Hematopoietic multipotent progenitor cell (in vitro differentiated cells): ENCODE measurements at regions not wholly inside any gene's neighbourhood (a gene's known extent, or its start where the extent isn't known, plus 50 kb on each side); places are given as distances from the start of the nearest gene placed in this dataset.

Experiments
- DNase-seq, 3 donors: peaks; one replicate each; pipeline ENCODE4 v3.0.0-alpha.2; 2011 to 2015; ENCODE audit warnings: low read depth in 2 of 3, low spot score in 2 of 3

- DNase-seq, result no peak
Observed at GRCh38 chr2:217035967-217036366, 176.1 kb upstream of the TNP1 start.

- DNase-seq, result no peak
Observed at GRCh38 chr2:217033186-217033585, 173.3 kb upstream of the TNP1 start.

DNA sequence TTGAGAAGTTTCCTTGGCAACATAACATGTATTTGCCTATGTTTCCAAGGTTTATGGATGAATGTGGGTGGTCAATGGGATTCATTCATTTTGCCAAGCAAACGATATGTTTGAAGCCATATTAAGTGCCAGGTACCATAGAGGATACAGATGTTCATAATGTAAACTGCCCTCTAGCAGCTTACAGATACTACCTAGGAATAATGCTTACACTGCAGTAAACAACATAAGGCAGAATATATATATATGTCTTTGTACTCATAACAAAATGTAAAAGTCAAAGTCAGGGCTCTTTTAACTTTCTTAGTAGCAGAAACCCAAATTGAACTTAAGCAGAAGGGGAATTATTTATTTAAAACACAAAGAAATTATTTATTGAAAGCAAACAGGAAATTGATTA lies 171.6 kb upstream of the TNP1 start:
- no peak for DNase-seq

DNA sequence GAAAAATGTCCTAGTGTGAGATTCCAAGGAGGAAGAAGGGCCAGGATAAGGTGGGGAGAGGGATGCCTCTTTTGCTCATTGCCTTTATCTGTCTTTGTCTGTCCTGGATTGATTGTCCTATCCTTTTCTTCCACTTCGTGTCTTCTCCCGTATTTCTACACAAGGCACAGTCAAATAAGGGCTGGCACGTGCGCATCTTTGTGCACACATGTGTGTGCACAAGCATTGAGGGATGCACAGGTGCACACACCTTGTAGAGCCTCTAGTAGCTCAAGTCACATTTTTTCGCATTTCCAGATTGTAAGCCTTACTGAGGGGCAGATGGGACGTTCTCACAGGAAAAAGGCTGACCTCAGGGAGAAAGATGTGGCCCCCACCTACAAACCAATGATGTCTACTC lies 170.2 kb upstream of the TNP1 start:
- DNase-seq, result no peak

GRCh38 chr2:217028128-217028527 lies 168.3 kb upstream of the TNP1 start:
- DNase-seq, result no peak

GRCh38 chr2:217027414-217027813 lies 167.6 kb upstream of the TNP1 start:
- DNase-seq, result no peak

- DNase-seq, result no peak
Observed at GRCh38 chr2:217026569-217026968, 166.7 kb upstream of the TNP1 start.

GRCh38 chr2:217026161-217026560 lies 166.3 kb upstream of the TNP1 start:
- no peak for DNase-seq

DNA sequence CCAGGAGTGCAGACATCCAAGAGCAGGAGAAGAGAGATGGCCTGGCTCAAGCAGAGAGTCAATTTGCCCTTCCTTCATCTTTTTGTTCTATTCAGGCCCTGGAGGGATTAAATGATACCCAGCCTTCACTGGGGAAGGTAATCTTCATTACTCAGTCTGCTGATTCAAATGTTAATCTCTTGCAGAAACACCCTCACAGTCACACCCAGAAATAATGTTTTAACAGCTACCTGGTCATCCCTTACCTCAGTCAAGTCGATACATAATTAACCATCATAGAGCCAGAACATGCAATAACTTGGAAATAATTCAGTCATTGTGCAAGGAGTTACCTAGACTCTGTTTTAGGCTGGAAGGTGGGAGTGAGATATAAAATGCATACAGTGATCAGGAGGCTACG lies 163.7 kb upstream of the TNP1 start:
- no peak for DNase-seq

- no peak for DNase-seq
Observed at GRCh38 chr2:217017456-217018252, 157.8 kb upstream of the TNP1 start.

DNA sequence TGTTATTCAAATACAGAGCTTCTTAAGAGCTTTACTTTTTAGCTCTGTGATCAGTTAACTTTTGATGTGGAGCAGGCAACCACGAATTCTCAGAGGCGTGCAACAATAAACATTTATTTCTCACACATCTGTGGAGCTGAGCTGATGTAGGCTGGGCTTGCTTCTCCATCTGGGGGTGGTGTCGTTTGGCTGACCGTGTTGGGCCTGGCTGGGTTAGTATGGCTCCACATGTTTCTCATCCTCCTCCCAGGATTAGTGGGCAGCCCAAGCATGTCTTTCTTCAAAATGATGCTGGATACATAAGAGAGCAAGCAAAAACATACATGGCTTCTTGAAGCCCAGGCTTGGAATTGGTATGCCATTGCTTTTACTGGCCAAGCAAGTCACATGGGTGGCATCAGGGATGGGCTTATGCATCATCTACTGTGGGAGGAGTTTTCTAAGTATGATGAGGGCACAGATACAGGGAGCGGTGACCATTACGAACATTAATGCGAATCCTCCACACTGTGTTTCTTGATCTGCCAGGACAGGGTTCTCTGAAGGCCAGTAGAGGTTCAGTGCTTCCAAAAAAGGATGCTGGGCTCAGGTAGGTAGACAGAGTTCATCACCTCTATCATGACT lies 157.0 kb upstream of the TNP1 start:
- no peak for DNase-seq

- DNase-seq, result no peak
Observed at GRCh38 chr2:217014328-217015105, 154.7 kb upstream of the TNP1 start.

- no peak for DNase-seq
Observed at GRCh38 chr2:217013926-217014325, 154.1 kb upstream of the TNP1 start.

DNA sequence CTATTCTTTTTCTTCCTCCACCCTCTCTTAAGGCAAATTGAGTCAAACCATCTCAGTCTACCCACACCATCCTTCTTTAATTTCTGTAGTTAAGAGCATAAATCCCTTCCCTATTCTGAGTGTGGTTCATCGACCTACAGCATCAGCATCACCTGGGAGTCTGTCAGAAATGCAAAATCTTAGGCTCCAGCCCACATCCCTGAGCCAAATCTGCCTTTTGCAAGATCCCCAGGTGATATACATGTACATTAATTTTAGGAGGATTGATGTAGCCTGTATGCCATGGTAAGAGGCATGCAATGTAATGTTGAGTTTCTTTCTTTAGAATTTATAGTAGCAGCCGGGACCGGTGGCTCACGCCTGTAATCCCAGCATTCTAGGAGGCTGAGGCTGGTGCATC lies 151.7 kb upstream of the TNP1 start:
- no peak for DNase-seq

DNA sequence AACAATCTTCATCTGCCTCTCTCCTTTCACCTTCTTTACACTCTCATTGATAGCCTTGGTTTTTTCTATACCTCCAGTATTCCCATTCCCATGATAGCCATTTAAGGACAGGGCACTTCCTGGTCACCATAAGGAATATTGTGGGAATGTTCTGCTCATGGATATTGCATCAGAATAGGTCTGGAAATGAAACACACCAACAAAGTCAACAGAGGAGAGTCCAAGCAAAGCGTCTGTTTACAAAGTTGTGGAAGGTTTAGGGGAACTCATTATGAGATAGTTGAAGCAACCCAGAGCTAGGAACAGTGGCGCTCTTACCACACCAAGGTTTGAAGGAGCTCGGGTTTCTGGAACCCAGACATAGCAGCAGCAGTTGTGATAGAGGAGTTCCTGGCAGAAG lies 150.3 kb upstream of the TNP1 start:
- DNase-seq, result no peak

GRCh38 chr2:217008794-217009193 lies 148.9 kb upstream of the TNP1 start:
- DNase-seq, result no peak

- DNase-seq, result no peak
Observed at GRCh38 chr2:217006217-217006616, 146.4 kb upstream of the TNP1 start.

- DNase-seq, result no peak
Observed at GRCh38 chr2:217004656-217005055, 144.8 kb upstream of the TNP1 start.

DNA sequence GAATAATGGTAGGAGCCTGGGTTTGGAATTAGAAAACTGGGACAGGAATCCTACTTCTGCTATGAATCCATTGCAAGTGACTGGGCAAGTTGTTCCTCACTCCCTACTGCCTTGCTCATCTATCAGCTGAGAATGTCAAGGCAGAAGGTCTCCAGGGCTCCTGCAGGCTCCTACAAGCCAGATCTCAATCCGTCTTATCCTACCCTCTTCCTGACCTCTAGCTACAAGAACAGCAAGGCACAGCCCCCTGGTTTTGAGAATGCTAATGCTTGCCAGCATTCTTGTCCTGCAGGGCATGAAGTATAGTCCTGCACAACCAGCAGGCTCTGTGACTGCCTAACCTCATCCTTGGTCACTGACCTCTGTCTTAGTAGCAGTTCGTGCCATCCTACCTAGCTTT lies 141.9 kb upstream of the TNP1 start:
- no peak for DNase-seq

GRCh38 chr2:217000406-217000805 lies 140.5 kb upstream of the TNP1 start:
- no peak for DNase-seq

DNA sequence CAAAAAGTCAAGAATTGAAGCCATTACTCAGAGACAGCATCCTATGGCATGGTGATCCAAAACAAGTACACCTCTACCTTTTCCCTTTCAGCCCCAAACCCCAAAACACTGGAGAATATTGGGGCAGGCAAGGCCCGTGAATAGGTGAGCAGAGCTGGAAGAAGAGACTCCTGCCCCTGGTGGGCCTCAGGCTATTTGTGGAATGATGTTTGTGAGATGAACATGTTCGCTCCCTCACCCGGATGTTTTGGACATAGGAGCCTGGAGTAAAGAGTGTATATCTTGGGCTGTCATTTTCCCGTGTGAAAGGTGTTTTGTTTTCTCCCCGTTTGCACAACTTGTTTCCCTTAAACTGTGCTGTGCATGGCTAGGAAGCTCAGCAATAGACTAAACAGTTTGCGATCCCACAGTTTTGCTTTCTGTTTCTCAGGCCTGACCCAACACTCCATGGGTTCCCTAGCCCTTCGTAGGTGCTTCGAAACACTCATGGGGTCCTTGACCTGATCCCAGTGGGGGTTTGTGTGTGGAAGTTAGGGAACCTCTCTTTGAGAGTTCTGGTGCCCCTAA lies 136.5 kb upstream of the TNP1 start:
- no peak for DNase-seq
